T1000 (cell line): ENCODE measurements at regions not wholly inside any gene's neighbourhood (a gene's known extent, or its start where the extent isn't known, plus 50 kb on each side); places are given as distances from the start of the nearest gene placed in this dataset.

Source experiments
- DNase-seq: peaks from one replicate; lab custom pipeline; 2025; ENCODE audit warnings: mixed read lengths; lab: John Stamatoyannopoulos, UW

- no peak for DNase-seq
These were observed 393.4 kb downstream of the MATN1 start for GRCh38 chr1:30329802-30330557.

DNA sequence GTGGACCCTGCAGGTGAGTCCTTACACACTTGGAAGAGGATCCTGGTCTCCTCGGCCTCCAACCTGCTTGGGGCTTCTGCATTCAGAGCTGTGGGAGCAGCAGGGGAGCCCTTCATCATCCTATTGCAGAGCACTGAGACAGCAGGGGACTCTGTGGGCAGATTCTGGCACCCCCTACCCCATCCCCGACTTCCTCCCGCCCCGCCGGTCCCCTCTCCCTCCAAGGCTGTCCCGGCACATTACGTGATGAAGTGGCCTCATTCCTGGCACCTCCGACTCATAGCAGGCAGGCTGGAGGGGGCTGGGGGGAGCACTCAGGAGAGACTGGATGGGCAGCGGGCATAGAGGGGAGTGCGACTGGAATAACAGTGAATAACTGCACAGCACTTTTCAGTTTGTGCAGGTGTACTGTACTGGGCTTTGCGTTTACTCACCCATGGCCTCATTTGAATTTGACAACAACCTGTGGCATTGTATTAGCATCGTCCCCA lies 394.1 kb downstream of the MATN1 start:
- DNase-seq = no peak

- no peak for DNase-seq
These were observed 394.8 kb downstream of the MATN1 start for GRCh38 chr1:30328401-30329262.

DNA sequence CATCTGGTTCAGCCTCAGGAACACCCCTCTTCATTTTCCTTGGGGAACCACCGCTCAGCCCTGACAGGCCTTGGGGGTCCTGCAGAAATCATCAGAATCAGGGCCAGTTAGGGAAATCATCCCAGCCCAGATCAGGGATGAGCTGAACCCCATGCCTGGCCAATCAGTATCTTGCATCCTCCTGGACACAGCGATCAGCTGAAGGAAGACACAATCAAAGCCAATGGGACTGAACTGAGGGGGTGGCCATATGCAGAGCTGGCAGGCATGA lies 395.4 kb downstream of the MATN1 start:
- no peak for DNase-seq

GRCh38 chr1:30327370-30328099 lies 395.9 kb downstream of the MATN1 start:
- no peak for DNase-seq

DNA sequence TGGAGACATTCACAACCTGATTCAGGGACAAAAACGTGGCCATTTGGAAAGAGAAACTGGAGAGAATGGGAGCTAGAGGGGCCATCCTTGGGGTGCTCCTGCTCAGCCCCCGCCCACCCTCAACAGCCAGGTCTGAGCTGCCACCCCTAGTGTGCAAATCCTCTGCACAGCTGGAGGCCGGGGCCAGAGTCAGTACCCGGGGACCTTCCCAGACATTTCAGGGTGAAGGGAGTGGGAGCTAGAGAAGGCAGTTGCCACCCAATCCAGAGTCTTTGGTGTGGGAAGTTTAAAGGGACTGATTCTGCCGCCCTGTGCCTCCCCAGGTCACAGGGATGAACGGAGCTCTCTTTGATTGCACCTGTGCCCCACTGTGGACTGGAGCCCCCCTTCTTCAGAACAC lies 397.4 kb downstream of the MATN1 start:
- no peak for DNase-seq

DNA sequence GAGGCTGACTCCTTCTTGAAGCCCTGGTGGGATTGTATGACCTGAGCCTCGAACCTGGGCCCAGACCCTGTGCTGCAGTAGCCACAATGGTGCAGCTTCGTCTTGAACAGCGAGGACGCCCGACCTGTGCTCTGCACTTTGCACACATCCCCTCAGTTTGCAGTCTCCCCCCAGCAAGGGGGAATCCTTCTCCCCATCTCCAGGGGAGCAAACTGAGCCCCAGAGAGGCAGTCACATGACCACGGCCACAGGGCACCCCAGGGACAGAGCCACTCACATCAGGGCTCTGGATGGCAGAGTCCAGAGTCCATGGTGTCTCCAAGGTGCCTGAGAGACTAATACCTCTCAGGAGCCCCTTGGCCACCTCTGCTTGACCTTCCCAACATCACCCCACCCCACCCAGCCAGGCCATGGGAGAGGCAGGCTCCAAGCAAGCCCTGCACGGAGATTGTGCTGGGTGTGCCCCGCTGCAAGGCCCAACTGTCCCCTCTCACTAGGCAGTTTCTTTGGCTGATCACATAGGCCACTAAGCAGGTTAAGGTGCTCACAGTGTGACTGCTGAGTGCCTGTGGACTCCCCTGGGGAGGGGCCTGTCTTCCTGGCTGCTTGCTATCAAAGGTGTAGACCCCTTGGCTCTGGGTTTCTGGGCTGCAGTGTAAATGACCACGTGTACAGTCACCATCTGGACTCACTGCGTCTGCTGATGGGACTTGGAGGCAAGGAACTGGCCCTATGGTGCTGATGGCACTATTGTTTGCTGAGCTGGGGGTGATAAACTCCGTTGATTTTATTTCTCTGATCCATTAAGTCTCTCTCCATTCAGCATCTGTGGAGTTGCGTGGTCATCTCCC lies 398.1 kb downstream of the MATN1 start:
- no peak for DNase-seq

DNA sequence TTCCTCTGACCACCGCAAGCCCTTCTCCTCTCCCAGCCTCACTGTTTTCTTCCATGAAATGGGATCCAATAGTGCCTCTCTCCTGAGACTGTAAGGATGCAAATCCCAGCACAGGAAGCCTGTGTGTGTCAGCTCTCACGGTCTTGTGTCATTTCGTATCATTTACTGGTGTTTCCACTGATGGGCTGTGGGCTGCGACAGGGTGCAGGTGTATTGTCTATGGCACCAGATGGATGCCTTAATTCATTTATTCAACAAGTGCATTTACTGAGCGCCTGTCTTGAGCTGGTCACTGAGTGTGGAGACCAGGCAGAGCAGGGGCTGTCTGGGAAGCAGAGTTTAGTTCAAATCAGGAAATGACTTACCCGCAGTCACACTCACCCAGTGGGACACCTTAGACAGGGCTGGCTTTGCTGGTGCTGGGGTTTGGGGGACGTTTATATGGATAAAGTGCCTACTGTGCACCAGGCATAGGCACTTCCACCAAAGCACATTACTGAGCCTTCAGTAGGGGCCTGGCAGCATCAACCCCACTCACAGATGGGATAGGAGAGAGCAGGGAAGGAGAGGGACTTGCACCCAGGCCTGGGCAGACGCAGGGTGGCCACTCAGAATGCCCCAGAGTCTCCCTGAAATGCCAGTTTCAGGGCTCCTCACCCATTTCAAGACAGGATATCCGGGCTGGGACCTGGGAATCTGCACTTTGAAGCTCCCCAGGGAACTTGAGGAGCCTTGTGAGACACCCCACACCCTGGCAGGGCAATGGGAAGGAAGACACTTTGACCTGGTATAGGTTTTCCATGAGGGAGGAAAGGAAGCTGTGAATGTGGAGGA lies 398.9 kb downstream of the MATN1 start:
- no peak for DNase-seq

GRCh38 chr1:30323841-30324240 lies 399.5 kb downstream of the MATN1 start:
- no peak for DNase-seq

DNA sequence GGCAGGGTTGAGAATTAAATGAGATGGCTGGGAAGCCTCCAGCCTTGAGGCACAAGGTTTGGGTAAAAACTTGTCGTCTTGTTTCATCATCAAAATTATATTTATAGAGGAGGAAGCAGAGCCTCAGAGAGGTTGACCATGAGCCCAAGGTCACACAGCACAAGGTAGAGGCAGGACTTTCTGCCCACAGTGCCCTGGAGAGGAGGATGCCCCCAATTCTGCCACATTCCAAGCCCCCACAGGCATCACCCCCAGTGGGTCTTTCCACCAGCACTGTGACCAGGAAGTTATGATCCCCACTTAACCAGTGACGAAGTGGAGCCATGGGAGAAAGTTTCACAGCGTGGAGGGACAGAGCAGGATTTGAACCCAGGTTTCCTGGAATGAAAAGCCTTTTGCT lies 400.0 kb downstream of the MATN1 start:
- DNase-seq = no peak

GRCh38 chr1:30322859-30323257 lies 400.5 kb downstream of the MATN1 start:
- DNase-seq = no peak

DNA sequence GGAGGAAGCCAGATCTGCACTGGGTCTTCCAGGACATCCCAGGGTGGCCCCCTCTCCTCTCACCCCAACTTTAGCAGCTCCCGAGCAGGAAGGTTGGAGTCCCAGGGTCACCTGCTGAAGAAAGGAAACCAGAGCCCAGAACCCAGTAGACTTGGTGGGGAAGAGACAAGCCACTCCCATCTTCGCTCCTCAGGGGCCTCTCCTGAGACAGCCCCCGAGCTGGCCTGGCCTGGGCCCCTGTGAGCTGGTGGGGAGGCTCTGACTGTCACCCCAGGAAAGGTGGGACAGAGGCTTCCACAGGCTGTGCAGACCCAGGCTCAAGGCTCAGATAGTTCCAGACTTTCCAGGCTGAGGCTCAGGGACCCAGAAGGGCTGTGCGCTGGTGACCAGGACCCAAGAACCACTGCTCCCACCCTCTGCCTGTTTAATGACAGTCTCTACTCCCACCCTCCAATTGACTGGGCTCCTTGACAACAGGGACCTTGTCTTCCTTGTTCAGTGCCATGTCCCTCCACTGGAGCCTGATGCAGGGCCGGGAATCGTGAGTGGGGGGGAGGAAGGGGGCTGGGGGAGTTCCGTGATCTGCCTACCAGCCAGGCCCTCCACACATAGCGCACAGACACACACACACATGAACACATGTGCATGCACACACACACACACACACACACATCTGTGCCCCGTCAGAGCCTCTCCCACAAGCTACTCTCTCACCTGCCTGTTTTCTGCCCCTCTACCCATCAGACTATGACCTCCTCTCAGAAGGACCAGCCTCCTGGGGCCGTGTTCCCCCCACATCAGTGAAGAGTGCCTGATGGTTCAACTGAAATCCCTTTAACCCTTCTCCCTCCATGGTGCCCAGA lies 401.2 kb downstream of the MATN1 start:
- no peak for DNase-seq

- no peak for DNase-seq
These were observed 402.0 kb downstream of the MATN1 start for GRCh38 chr1:30321246-30321910.

- no peak for DNase-seq
These were observed 402.8 kb downstream of the MATN1 start for GRCh38 chr1:30320581-30320890.

DNA sequence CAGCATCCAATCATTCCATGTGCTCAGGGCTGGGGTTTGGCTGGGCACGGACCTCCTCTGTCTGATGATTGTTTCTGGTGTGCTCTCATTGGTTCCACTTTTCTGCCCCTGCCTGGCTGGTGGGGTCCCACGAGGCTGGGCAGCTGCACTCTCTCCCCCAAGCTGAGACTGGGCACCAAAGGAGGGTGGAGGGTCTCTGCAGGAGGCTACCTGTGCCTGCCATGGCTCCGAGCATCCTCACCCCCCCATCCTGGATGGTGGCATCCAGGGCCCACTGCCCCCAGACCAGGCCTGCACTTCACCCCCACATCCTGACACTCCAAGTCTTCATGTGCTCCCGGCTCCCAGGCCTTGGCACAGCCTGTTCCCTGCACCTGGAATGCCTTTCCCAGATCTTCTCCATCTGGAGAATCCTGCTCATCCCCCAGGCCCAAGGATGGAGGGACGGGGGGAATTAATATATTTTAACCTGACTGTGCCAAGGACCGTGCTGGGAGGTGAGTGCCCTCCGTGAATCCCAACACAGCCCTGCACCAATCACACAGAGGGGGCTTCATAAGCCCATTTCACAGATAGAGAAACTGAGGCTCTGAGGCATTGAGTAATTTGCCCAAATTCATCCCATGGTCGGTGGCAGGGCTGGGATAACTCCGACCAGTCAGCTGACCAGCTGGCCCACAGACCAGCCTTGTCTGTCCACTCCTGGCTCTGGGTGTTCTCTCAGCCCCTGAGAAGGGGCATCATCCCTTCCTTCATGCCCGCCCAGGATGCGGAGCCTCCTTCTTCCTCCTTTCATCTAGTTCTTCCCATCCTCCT lies 403.4 kb downstream of the MATN1 start:
- no peak for DNase-seq

DNA sequence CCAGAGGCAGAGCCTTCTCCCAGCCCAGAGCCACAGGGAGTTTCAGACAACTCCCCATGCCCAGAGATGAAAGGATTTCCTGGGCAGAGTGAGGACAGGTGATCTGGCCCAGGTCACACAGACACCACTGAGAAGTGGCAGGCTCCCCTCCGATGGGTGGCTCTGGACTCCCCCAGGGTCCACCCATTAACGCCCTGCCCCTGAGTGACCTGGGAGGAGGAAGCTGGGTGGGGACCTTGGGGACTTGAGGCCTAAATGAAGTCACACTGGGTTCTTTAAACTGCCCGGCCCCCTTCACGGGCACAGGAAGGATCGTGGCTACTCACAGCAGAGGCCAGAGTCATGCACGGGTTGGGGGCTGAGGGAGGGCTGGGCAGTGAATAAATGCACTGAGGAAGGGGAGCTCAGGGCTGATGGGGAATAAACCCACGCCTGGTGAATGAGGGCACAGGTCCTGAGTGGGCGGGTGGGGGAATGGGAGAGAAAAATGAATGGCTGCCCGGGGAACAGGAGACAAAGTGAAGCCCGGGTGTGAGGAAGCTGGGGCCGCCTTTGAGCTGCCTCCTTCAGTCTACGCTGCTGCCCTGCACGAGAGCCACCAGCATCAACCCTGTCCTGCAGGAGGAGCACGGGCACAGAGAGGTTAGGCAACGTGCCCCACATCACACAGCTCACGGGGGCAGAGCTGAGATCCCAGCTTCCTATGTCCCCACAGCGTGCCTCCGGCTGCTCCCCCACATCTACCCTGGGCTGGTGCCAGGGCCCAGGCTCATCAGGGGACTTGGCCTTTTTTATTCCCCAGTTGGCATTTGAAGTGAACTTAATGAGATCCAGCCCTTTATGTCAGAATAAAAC lies 404.3 kb downstream of the MATN1 start:
- no peak for DNase-seq

DNA sequence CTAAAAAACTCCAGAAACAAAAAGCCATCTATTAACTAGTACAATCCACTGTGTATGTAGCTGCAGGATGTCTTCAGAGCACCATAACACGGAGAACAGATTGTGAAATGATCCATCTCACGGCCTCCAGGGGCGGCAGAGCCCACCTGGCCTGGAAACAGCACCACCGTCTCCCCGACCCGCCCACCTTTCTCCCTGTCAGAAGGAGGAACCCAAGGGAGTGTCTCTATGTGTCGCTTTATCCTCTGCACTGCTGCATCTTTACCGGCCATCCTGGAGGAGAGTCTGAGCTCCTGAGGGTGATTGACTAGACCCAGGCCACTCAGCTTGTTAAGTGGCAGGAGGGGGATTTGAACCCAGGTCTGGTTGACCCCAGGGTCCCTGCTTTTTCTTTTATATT lies 405.0 kb downstream of the MATN1 start:
- DNase-seq = no peak

DNA sequence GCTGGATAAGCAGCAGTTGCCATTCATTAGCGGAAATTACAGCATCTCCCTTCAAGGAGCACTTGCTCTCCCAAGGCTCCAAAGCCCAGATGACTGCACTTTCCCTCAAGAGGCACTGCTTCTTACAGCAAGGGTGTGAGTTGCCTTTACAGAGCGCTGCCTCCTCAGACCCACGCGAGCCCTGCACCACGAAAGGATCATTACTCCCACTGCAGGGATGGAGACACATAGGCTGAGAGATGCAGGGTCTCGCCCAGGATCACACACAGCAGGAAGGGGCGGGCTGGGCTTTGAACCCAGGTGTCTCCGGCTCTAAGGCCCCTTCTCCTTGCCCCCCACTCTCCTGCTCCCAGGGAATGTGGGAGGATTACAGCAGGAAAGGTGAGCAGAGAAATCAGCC lies 405.5 kb downstream of the MATN1 start:
- DNase-seq = no peak
